Astrocyte of the cerebellum (primary cell): ENCODE measurements at regions not wholly inside any gene's neighbourhood (a gene's known extent, or its start where the extent isn't known, plus 50 kb on each side); places are given as distances from the start of the nearest gene placed in this dataset.

Experiments
- DNase-seq: peaks from one replicate; pipeline ENCODE4 v3.0.0-alpha.2; 2011; ENCODE audit warnings: low read depth
- H3K4me3 ChIP-seq: 2 replicates; pipeline ENCODE4 v1.5.1; 2011; ENCODE audit warnings: mild to moderate bottlenecking, low read depth, low read length, moderate library complexity
- in situ Hi-C: cut with HindIII; loops from 2 replicates; pipeline ENCODE4 v1.10.0; 2017; ENCODE audit warnings: low sequenced_read_pairs
- TF ChIP-seq, protein P1 (sequence below): IDR thresholded peaks from 2 replicates; pipeline ENCODE4 v1.5.1; 2012; ENCODE audit warnings: low read length, low read depth, moderate library complexity, mild to moderate bottlenecking; ENCODE audit errors: missing control alignments

DNA sequence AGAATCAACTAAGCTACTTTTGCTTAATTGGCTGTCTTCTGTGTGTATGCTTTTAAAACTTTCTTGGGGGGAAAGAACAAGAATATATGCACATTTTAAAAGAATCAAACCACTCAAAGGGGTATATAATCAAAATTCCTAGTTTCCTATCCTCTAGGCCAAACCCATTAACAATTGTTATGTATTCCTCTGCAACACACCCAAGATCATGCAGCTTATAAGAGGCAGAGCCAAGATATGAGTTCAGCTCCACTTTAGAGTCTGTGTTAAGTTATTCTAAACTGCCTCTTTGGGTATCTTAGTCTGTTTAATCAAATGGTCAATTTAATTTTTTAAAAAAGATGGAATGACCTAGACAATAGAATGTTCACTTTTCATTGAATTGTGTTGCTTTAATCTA lies 326.1 kb upstream of the IL12A start:
- TF ChIP-seq, protein P1, sequence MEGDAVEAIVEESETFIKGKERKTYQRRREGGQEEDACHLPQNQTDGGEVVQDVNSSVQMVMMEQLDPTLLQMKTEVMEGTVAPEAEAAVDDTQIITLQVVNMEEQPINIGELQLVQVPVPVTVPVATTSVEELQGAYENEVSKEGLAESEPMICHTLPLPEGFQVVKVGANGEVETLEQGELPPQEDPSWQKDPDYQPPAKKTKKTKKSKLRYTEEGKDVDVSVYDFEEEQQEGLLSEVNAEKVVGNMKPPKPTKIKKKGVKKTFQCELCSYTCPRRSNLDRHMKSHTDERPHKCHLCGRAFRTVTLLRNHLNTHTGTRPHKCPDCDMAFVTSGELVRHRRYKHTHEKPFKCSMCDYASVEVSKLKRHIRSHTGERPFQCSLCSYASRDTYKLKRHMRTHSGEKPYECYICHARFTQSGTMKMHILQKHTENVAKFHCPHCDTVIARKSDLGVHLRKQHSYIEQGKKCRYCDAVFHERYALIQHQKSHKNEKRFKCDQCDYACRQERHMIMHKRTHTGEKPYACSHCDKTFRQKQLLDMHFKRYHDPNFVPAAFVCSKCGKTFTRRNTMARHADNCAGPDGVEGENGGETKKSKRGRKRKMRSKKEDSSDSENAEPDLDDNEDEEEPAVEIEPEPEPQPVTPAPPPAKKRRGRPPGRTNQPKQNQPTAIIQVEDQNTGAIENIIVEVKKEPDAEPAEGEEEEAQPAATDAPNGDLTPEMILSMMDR: no peak
- DNase-seq: no peak
- in situ Hi-C loops: no loop called here
- H3K4me3 ChIP-seq: no peak overlapping the region

DNA sequence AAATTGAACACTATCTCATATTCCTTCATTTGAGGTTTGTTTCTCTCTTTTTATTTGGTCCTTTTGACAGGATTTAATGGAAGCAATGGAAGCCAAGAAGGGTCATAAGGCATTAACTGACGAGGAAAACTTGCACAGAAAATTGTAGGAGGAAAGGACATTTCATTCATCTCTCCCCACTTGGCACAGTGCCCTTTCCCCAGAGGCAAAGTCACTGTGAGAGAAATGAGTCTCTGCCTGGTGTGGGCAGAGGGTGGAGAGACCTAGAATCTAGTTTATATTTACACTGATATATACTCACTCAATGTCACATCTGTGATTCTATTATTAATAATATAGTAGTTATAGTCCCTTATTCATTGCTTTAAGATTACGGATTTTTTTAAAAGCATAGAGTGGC lies 324.6 kb upstream of the IL12A start:
- in situ Hi-C loops: no loop called here
- TF ChIP-seq, protein P1: no peak
- no peak for DNase-seq
- no peak overlapping the region for H3K4me3 ChIP-seq

DNA sequence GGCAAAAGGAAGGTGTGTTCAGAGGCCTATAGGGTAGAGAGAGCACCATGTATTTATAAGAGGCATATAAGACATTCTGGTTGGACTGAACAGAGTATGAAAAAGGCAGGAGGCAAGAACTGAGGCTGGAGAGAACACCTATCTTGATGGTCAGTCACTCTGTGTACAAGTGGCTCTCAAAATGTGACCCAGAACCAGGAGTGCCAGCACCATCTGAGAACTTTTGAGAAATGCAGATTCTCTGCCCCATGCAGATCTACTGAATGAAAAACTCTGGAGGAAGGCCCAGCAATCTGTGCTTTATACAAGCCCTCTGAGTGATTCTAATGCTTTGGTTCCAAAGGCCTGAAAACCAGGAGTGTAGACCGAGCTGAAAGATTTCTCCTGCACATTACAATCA lies 324.0 kb upstream of the IL12A start:
- in situ Hi-C loops: no loop called here
- DNase-seq: no peak
- no peak overlapping the region for H3K4me3 ChIP-seq
- TF ChIP-seq, protein P1: no peak

DNA sequence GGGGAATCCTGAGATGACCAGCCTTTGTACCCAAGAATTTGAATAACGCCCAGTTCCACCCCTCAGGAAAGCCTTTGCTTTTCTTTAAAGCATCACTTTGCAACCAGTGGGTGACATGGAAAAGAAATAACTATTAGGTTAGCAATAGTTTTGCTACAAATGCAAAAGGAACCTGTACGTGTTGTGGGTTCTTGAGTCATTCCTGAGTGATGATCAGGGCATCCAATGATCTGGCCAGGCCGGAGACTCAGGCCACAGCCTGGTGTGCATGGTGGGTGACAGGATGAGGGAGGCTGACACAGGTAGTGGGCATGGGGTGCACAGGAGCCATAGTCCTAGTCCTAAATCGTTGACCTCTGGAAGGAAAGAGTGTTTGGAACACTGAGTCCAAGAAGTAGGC lies 321.4 kb upstream of the IL12A start:
- in situ Hi-C loops: no loop called here
- TF ChIP-seq, protein P1: no peak
- no peak for DNase-seq
- H3K4me3 ChIP-seq: no peak overlapping the region

DNA sequence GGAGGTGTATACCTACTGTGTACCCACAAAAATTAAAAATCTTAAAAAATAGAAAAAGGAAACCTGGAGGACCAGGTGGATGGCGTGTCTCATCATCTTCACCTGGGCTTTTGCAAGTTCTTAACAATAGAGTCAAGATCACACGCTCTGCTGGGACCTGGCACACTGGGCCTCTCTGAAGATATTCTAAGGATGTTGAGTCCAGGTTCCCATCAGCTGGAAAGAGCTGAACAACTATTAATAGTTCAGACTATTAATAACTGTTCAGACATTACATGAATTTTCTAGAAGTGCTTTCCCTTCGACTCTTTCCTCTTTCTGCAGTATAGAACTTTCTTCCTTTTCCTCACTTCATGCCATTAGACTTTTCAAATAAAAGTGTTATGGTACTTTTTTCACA lies 320.2 kb upstream of the IL12A start:
- in situ Hi-C loops: no loop called here
- no peak overlapping the region for H3K4me3 ChIP-seq
- TF ChIP-seq, protein P1: no peak
- no peak for DNase-seq

DNA sequence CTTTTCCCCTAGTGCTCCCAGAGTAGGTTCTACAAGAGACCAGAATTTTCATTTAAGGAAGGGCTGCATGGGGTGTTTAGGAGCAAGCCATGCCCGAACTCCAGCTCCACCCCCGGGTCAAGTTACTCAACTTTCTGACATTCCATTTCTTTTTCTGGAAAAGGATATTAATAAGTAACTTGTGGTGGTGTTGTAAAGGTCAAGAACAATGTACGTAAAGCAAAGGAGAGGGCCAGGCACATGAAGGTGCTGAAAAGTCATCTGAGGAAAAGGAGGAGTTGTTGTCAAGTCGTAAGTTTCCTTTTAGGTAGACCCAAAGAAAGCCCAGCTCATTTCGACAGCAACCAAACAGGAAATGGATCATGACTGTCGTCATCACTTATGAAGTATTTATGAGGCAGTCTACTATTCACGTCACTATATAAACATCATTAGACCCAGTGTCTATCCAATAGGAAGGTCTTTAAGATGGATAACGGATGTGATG lies 319.6 kb upstream of the IL12A start:
- DNase-seq: no peak
- in situ Hi-C loops: no loop called here
- TF ChIP-seq, protein P1: no peak
- no peak overlapping the region for H3K4me3 ChIP-seq

DNA sequence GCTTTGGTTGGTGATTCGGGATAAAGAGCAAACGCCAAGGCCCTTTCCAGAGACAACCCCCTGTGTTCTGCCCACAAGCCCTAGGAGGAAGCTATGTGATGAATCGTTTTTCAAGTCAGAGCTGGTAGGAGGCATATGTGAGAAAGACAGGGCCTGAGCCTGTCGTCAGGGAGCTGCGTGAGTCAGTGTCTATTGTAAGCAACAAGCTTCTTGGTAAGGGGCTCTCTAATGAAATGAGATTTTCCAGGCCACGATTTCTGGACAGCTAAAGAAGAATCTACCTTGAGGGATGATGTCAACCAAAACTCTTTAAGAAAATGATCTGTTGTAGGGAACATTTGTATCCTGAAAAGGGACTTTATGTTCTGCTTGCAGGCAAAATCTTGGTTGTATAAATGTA lies 318.9 kb upstream of the IL12A start:
- no peak for DNase-seq
- TF ChIP-seq, protein P1: no peak
- in situ Hi-C loops: no loop called here
- no peak overlapping the region for H3K4me3 ChIP-seq
